Ovary (tissue), 7 donors: ENCODE measurements at regions not wholly inside any gene's neighbourhood (a gene's known extent, or its start where the extent isn't known, plus 50 kb on each side); places are given as distances from the start of the nearest gene placed in this dataset.

Experiments used
- DNase-seq, 5 donors: peaks; one replicate each; pipeline ENCODE4 v3.0.0-alpha.2; 2019 to 2020
- H3K27ac ChIP-seq, 2 donors: fragments of 200-600 bp; one replicate each; pipeline versions ENCODE4 v1.5.1 to v1.8.0; 2019 to 2022
- H3K27me3 ChIP-seq: fragments of 200-600 bp; one replicate; pipeline ENCODE4 v1.8.0; 2022
- H3K36me3 ChIP-seq: fragments of 200-600 bp; sonication (generic); one replicate; pipeline ENCODE4 v1.5.1; 2019
- H3K4me1 ChIP-seq: one replicate; pipeline ENCODE4 v1.8.1; 2013; ENCODE audit warnings: mild to moderate bottlenecking, moderate library complexity; ENCODE audit not compliant: insufficient read depth
- H3K4me3 ChIP-seq: fragments of 200-600 bp; sonication (generic); one replicate; pipeline ENCODE4 v1.5.1; 2017
- H3K9me3 ChIP-seq, 2 donors: fragments of 200-600 bp in 1 of 2; sonication (generic) in 1 of 2; one replicate each; pipeline versions ENCODE4 v1.5.1 to v1.8.1; 2013 to 2019; ENCODE audit warnings: mild to moderate bottlenecking in 1 of 2, moderate library complexity in 1 of 2
- CTCF ChIP-seq, 3 donors: fragments of 450-650 bp in 2 of 3; fragments of 200-600 bp in 1 of 3; IDR thresholded peaks; one replicate each; pipeline versions ENCODE4 v1.5.1 to v1.8.0; 2016 to 2022; ENCODE audit warnings: antibody characterized with exemption in 3 of 3, mild to moderate bottlenecking in 1 of 3
- EP300 ChIP-seq: sonication (generic); formaldehyde crosslinking; IDR thresholded peaks from one replicate; pipeline ENCODE4 v1.6.1; 2017; ENCODE audit warnings: antibody characterized with exemption
- POLR2A ChIP-seq: fragments of 450-650 bp; IDR thresholded peaks from one replicate; pipeline ENCODE4 v1.6.1; 2017; ENCODE audit warnings: antibody characterized with exemption, mild to moderate bottlenecking, moderate library complexity
- WGBS, 3 donors: extraction: QIAGEN DNeasy Blood & Tissue Kit in 1 of 3; methylation state at CpG; one replicate each; pipeline versions ENCODE4 v1.1.5 to v1.1.7; 2013 to 2017; 5-methylcytosine and 5-hydroxymethylcytosine counted together
- intact Hi-C, 4 donors: fragments of 100-400 bp; cut with DNase I; formaldehyde crosslinking; loops; one replicate each; pipeline versions ENCODE4 v1.11.0 to v1.15.1; 2022 to 2023
- donor health status: DM: no; HTN: no; CAD: no; lungs with moderate emphysema.
- donor health status: DM: no; HTN: no; CAD: no.
- donor health status: Bipolar disorder and iron deficiency.
- donor health status: DM: no; HTN: no; CAD: no.
- donor health status: DM: yes; HTN: yes; CAD: no.

- H3K27me3 ChIP-seq: no peaks in the 10 kb centered on the region
- H3K36me3 ChIP-seq: no peaks in the 10 kb centered on the region
- TF ChIP-seq EP300 (no peak), POLR2A (no peak), CTCF (IDR thresholded peaks at IDR 0.05) (no peak)
- no peaks in the 10 kb centered on the region for H3K4me1 ChIP-seq
- no peak for DNase-seq
- intact Hi-C loops: no loop called here
- no peak overlapping the region for H3K4me3 ChIP-seq
- H3K27ac ChIP-seq: no peak overlapping the region
- H3K9me3 ChIP-seq: no peaks in the 10 kb centered on the region
Measured at GRCh38 chr7:112554591-112554990, 73.8 kb downstream of the LSMEM1 start.

- DNase-seq: no peak
- Histone ChIP-seq H3K4me1 (no peaks in the 10 kb centered on the region), H3K9me3 (no peaks in the 10 kb centered on the region), H3K36me3 (no peaks in the 10 kb centered on the region), H3K27me3 (no peaks in the 10 kb centered on the region), H3K4me3 (no peak overlapping the region), H3K27ac (no peak overlapping the region)
- intact Hi-C loops: no loop called here
- WGBS, 3 donors: 78 to 91% (median 80%) methylated on average over 1 of the region's 1 CpG
- TF ChIP-seq POLR2A (no peak), CTCF (IDR thresholded peaks at IDR 0.05) (no peak), EP300 (no peak)
Measured at GRCh38 chr7:112556633-112557032, 75.8 kb downstream of the LSMEM1 start.

- TF ChIP-seq CTCF (IDR thresholded peaks at IDR 0.05) (no peak), EP300 (no peak), POLR2A (no peak)
- no peak overlapping the region for H3K27ac ChIP-seq
- no peak overlapping the region for H3K4me3 ChIP-seq
- no peaks in the 10 kb centered on the region for H3K4me1 ChIP-seq
- no peaks in the 10 kb centered on the region for H3K27me3 ChIP-seq
- WGBS, 3 donors: 33 to 41% (median 35%) methylated on average over 8 of the region's 8 CpGs
- intact Hi-C loops: no loop called here
- DNase-seq: no peak
- no peaks in the 10 kb centered on the region for H3K9me3 ChIP-seq
- H3K36me3 ChIP-seq: no peaks in the 10 kb centered on the region
Measured at GRCh38 chr7:112566442-112567324, 85.9 kb downstream of the LSMEM1 start.

- Histone ChIP-seq H3K9me3 (no peaks in the 10 kb centered on the region), H3K27me3 (no peaks in the 10 kb centered on the region), H3K36me3 (no peaks in the 10 kb centered on the region), H3K4me3 (no peak overlapping the region), H3K4me1 (no peaks in the 10 kb centered on the region), H3K27ac (no peak overlapping the region)
- intact Hi-C loops: no loop called here
- WGBS, 3 donors: 30 to 46% (median 40%) methylated on average over 2 of the region's 2 CpGs
- DNase-seq: no peak
- no peak for TF ChIP-seq CTCF (IDR thresholded peaks at IDR 0.05)
- no peak for TF ChIP-seq EP300
- TF ChIP-seq POLR2A: no peak
Measured at GRCh38 chr7:112567388-112567787, 86.6 kb downstream of the LSMEM1 start.
